ENCODE measurements at regions not wholly inside any gene's neighbourhood (a gene's known extent, or its start where the extent isn't known, plus 50 kb on each side); places are given as distances from the start of the nearest gene placed in this dataset.

DNA sequence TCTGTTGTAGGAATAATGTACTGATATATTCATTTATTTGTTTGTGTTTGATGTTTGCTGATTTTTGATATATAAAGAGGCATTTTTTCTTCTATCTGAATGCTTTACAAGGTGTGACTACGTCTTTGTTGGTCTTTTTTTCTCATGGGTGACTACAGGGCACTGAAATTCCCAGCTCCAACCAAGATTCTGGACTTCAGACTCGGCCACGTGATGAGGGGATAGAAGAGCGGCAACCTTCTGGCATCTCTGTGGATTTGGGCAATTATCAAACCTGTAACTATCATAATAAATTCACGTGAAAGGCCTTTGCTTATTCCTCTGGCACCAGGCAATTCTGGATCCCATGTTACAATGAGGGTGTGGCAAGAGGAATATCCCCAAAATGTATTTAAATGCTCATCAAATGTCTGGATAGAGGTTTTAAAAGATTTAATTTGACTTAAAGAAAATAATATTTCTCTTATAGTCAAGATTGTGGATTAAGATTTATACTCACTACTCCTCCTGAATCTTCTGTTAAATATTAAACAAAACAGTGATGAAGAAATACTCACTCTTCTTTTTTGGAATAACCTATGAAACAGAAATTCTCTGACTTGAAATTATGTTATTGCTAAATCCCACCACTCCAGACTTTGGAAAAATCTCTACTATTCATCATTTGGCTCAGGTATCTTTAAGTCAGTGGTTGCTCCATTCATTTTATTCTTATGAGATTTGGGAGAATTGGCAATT, 276.3 kb downstream of the GPR37 start:
- no peak for DNase-seq

DNA sequence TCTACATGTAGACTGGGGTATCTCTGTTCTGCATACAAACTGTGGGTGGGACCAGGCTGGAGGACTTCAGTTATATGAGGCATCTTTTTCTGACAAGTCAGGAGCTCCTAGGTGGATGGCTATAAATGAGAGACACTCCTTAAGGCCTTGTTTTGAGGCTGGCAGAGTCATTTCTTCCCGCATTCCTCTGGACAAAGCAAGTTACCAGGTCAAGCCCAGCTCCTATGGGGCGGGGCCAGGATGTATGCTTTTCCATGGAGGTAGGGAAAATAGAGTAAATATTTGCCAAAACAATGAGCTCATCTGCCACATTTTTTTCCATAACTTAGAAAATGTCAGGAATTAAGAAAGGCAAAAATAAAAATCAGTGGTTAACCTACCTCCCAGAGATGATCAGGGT, 283.4 kb downstream of the GPR37 start:
- DNase-seq, result no peak

DNA sequence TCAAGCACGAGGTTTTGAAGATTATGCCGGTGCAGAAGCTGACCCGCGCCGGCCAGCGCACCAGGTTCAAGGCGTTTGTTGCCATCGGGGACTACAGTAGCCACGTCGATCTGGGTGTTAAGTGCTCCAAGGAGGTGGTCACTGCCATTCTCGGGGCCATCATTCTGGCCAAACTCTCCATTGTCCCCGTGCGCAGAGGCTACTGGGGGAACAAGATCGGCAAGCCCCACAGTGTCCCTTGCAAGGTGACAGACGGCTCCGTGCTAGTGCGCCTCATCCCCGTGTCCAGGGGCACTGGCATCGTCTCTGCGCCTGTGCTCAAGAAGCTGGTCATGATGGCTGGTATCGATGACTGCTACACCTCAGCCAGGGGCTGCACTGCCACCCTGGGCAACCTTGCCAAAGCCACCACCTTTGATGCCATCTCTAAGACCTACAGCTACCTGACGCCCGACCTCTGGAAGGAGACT, 284.7 kb downstream of the GPR37 start:
- DNase-seq, result no peak

DNA sequence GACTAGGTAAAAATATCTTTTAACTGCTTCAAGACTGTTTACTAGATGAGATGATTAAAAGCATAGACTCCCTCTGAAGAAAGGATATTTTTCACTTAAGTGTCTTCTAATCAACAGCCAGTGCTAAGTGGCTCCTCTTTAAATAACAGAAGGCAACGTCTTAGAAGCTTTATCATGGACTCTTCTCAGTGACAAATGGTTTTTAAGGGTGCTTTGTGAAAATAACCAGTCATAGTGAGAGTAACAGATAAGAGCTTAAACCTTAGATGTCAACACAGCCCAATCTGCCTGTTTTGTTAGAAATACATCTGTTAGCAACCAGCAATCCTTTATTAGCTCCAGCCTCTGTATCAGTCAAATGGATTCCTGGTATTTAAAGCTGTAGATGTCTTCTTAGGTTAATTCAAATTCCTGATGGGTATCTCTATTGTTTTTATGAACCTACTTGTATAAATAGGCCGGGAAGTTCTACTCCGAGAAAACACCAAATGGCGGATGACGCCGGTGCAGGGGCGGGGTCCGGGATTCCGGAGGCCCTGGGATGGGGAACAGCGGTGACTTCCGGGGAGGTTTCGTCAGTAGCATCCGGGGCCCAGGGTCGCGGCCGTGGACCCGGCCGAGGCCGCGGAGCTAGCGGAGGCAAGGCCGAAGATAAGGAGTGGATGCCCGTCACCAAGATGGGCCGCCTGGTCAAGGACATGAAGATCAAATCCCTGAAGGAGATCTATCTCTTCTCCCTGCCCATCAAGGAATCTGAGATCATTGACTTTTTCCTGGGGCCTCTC, 285.4 kb downstream of the GPR37 start:
- DNase-seq, result no peak

GRCh38 chr7:124462249-124462648, 303.3 kb downstream of the GPR37 start:
- DNase-seq, result no peak

- no peak for DNase-seq
Measured at GRCh38 chr7:124460555-124460954, 305.0 kb downstream of the GPR37 start.

GRCh38 chr7:124460056-124460450, 305.5 kb downstream of the GPR37 start:
- no peak for DNase-seq

GRCh38 chr7:124459101-124460055, 306.2 kb downstream of the GPR37 start:
- no peak for DNase-seq

DNA sequence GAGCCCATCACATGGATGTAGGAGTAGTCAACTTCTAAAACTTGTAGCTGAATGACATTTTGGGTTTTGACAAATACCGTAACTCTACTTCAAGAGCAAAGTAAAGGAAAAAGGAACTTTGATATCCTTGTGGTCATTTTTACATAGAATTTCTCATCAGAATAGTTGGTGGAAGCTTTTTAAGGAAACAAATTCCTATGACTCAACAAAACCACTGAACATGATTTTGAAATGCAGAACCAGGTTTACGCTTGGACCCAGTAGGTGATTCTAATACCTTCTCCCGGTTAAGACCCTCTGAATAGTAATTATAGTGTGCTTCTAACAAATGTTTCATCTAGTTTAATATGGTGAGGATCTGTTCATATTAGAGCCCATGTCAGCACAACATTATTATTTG, 307.8 kb downstream of the GPR37 start:
- no peak for DNase-seq

DNA sequence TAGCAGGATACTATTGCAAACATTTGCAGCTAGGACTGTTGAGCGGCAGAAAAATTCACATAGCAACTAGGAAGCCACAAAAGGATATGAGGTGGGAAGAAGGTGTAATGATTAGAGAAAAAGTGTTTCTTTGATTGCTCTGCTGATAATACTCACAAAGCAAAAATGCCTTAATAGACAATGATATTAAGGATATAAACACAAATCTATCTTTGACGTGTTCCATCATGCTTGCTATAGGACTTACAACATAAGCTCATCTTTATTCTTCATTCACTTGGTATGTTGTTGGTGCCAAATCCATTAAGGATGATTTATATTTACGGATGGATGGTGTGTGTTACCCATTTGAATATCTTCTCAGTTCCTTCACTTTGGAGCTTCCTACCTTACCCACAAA, 309.3 kb downstream of the GPR37 start:
- DNase-seq, result no peak

GRCh38 chr7:124452186-124452585, 313.4 kb downstream of the GPR37 start:
- DNase-seq, result no peak

DNA sequence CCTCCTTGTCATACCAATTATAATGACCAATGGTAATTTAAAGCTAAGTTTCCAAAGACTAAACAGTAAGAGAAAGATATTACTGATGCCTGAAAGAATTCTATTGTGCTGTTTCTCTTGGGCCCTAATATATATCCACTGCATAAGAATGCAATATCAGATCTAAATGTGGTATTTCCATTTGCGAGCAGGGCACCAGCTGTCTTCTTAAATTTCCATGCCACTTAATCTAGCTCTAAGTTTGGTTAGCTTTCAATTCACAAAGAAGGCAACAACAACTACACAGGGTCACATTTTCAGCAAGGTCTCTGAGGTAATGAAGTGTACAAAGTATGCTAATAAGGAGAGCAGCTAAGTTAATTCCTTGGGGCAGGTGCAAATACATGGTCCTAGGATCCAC, 315.7 kb downstream of the GPR37 start:
- DNase-seq, result no peak

- no peak for DNase-seq
Measured at GRCh38 chr7:124444696-124445480, 320.7 kb downstream of the GPR37 start.

- no peak for DNase-seq
Measured at GRCh38 chr7:124443762-124444161, 321.8 kb downstream of the GPR37 start.

- DNase-seq, result no peak
Measured at GRCh38 chr7:124440081-124440480, 325.5 kb downstream of the GPR37 start.

DNA sequence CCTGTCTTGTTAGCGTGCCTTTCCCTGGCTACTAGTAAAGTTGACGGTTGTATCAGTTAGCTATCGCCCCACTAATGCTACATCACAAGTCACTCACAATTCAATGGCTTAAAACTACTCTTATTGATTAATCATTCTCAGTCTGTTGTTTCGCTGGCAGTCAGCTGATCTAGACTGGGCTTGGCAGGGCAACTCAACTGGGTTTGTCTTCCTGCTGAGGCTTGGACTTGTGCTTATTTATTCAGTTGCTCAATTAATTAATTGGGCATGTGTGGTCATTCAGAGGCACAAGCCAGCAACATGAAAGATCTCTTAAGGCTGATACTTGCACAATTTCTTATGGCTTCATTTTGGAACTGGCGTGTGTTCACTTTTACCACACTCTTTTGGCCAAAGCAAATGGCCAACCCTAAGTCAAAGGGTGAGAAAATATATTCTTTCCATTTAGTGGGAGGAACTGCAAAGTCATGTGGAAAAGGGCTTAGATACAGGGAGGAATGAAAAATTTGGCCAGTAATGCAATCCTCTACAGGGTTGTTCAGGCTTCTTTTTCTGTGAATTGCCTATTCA, 333.5 kb downstream of the GPR37 start:
- no peak for DNase-seq

- DNase-seq, result no peak
Measured at GRCh38 chr7:124429923-124430322, 335.7 kb downstream of the GPR37 start.

- no peak for DNase-seq
Measured at GRCh38 chr7:124428781-124429180, 336.8 kb downstream of the GPR37 start.

GRCh38 chr7:124426621-124427020, 339.0 kb downstream of the GPR37 start:
- no peak for DNase-seq

- DNase-seq, result no peak
Measured at GRCh38 chr7:124423863-124424262, 341.7 kb downstream of the GPR37 start.

DNA sequence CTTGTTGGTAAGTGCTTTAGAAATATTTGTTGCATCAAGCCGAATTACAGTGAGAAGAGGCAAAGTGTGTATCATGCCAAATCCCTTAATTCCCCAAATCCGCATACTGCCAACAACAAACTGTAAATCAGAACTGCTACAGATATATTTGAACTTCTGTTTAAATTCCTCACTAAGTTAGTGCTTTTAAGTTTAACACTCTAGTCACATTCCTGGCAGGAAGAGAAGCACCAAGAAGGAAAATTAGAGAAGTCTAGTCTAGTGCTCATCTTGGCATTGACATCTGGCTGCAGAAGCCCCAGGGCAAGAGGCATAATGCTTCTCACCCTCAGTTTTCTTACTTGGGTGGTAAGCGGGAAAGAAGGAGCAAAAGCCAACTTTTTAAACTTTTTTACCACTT, 343.5 kb downstream of the GPR37 start:
- no peak for DNase-seq

GRCh38 chr7:124420367-124420766, 345.2 kb downstream of the GPR37 start:
- no peak for DNase-seq
